Neural cell (in vitro differentiated cells): ENCODE measurements at regions not wholly inside any gene's neighbourhood (a gene's known extent, or its start where the extent isn't known, plus 50 kb on each side); places are given as distances from the start of the nearest gene placed in this dataset.

Experiments used
- CTCF ChIP-seq: fragments of 450-650 bp; IDR thresholded peaks from 2 replicates; pipeline ENCODE4 v1.5.1; 2014; ENCODE audit warnings: antibody characterized with exemption, mild to moderate bottlenecking, moderate library complexity; ENCODE audit not compliant: poor library complexity, severe bottlenecking
- EZH2 ChIP-seq: fragments of 200-600, 300-800 bp; shearing (Covaris generic), sonication (generic); IDR thresholded peaks from 2 replicates; pipeline ENCODE4 v1.6.1; 2014; ENCODE audit warnings: antibody characterized with exemption, low read length, borderline replicate concordance, mild to moderate bottlenecking; ENCODE audit not compliant: insufficient read depth, poor library complexity, severe bottlenecking

- no peak for TF ChIP-seq CTCF
- TF ChIP-seq EZH2, result no peak
Measured at GRCh38 chr4:54823616-54824015, 165.9 kb downstream of the KIT start.
